GM23338 (cell line): ENCODE measurements at regions not wholly inside any gene's neighbourhood (a gene's known extent, or its start where the extent isn't known, plus 50 kb on each side); places are given as distances from the start of the nearest gene placed in this dataset.

Source experiments
- EZH2 ChIP-seq: fragments of 200-600 bp; sonication (generic); IDR thresholded peaks from one replicate; pipeline ENCODE4 v1.8.0; 2017; ENCODE audit warnings: antibody characterized with exemption, mild to moderate bottlenecking, low read depth; ENCODE audit not compliant: unreplicated experiment
- EZH2phosphoT487 ChIP-seq: fragments of 200-600 bp; sonication (generic); IDR thresholded peaks from one replicate; pipeline ENCODE4 v1.8.1; 2018; ENCODE audit warnings: antibody characterized with exemption; ENCODE audit not compliant: unreplicated experiment
- NANOG ChIP-seq: IDR thresholded peaks from 2 replicates; pipeline ENCODE4 v1.6.1; 2016; ENCODE audit warnings: antibody characterized with exemption, borderline replicate concordance
- POLR2AphosphoS5 ChIP-seq: IDR thresholded peaks from 2 replicates; pipeline ENCODE4 v1.6.1; 2016; ENCODE audit warnings: antibody characterized with exemption, low read depth
- STAT1 ChIP-seq: IDR thresholded peaks from one replicate; pipeline ENCODE4 v1.6.1; 2016; ENCODE audit warnings: antibody characterized with exemption; ENCODE audit not compliant: unreplicated experiment
- ZNF331 ChIP-seq: fragments of 250-450 bp; sonication (Bioruptor Pico); IDR thresholded peaks from 2 replicates; pipeline ENCODE4 v1.5.0; 2020; ENCODE audit warnings: low read depth, mild to moderate bottlenecking, moderate library complexity
- TF ChIP-seq, protein P1 (sequence below), 2 experiments: fragments of 200-600 bp in 1 of 2; sonication (generic) in 1 of 2; conservative IDR thresholded peaks; 2 replicates each; pipeline versions ENCODE4 v1.5.1 to v1.6.1; 2016 to 2017; ENCODE audit warnings: antibody characterized with exemption in 2 of 2, low read depth in 2 of 2, mild to moderate bottlenecking in 2 of 2, moderate library complexity in 1 of 2
- TF ChIP-seq, protein P2 (sequence below): IDR thresholded peaks from one replicate; pipeline ENCODE4 v1.6.1; 2018; ENCODE audit warnings: antibody characterized with exemption; ENCODE audit not compliant: unreplicated experiment

DNA sequence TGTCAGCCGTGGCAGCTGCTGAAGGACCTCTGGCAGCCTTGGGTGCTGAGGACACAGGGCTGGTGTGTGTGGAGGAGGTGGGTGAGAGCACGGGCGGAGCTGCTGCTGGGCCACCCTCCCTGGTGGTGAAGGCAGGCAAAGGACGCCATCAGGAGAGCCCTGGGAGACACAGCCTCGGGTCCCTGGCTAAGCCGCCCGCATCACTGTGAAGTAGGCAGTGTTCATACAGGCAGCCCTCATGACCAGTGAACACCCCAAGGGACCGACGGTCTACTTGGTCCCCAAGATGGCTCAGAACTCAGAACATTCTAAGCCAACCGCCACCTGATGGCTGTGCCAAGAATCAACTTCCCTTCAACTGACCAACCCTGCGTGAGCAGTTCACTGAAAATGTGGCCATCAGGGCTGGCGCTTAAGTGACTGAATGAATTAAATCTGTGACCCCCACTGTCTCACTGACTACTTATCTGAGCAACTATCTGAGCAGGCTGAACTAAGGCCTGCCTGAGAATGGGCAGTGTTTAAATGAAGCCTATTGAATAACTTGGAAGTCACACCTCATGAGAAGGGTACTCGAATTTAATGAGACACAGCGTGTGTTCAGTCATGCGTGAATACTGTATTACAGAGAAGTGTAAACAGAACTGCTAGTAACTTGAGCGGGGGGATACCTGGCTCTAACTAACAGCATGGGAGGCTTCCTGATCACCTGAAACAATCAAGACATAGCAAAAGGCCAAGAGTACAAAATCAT, 54.7 kb upstream of the SIMC1 start:
- TF ChIP-seq, protein P1, sequence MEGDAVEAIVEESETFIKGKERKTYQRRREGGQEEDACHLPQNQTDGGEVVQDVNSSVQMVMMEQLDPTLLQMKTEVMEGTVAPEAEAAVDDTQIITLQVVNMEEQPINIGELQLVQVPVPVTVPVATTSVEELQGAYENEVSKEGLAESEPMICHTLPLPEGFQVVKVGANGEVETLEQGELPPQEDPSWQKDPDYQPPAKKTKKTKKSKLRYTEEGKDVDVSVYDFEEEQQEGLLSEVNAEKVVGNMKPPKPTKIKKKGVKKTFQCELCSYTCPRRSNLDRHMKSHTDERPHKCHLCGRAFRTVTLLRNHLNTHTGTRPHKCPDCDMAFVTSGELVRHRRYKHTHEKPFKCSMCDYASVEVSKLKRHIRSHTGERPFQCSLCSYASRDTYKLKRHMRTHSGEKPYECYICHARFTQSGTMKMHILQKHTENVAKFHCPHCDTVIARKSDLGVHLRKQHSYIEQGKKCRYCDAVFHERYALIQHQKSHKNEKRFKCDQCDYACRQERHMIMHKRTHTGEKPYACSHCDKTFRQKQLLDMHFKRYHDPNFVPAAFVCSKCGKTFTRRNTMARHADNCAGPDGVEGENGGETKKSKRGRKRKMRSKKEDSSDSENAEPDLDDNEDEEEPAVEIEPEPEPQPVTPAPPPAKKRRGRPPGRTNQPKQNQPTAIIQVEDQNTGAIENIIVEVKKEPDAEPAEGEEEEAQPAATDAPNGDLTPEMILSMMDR (conservative IDR thresholded peaks at IDR 0.05; ENCODE audit: low read depth in 2 of 2), result no peak
- TF ChIP-seq, protein P2, sequence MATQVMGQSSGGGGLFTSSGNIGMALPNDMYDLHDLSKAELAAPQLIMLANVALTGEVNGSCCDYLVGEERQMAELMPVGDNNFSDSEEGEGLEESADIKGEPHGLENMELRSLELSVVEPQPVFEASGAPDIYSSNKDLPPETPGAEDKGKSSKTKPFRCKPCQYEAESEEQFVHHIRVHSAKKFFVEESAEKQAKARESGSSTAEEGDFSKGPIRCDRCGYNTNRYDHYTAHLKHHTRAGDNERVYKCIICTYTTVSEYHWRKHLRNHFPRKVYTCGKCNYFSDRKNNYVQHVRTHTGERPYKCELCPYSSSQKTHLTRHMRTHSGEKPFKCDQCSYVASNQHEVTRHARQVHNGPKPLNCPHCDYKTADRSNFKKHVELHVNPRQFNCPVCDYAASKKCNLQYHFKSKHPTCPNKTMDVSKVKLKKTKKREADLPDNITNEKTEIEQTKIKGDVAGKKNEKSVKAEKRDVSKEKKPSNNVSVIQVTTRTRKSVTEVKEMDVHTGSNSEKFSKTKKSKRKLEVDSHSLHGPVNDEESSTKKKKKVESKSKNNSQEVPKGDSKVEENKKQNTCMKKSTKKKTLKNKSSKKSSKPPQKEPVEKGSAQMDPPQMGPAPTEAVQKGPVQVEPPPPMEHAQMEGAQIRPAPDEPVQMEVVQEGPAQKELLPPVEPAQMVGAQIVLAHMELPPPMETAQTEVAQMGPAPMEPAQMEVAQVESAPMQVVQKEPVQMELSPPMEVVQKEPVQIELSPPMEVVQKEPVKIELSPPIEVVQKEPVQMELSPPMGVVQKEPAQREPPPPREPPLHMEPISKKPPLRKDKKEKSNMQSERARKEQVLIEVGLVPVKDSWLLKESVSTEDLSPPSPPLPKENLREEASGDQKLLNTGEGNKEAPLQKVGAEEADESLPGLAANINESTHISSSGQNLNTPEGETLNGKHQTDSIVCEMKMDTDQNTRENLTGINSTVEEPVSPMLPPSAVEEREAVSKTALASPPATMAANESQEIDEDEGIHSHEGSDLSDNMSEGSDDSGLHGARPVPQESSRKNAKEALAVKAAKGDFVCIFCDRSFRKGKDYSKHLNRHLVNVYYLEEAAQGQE, result no peak
- no peak for TF ChIP-seq POLR2AphosphoS5
- no peak for TF ChIP-seq EZH2
- TF ChIP-seq NANOG, result no peak
- no peak for TF ChIP-seq STAT1
- TF ChIP-seq EZH2phosphoT487, result no peak
- TF ChIP-seq ZNF331, result no peak
